Heart left ventricle (tissue), 16 donors: ENCODE measurements at regions not wholly inside any gene's neighbourhood (a gene's known extent, or its start where the extent isn't known, plus 50 kb on each side); places are given as distances from the start of the nearest gene placed in this dataset.
A peak's percentile ranks its signal among the peaks of the same experiment; 100 is the strongest.

Source experiments
- ATAC-seq, 4 donors: fragments of 200-7000 bp; cut with Tn5 transposase; one replicate each; pipeline ENCODE4 v1.9.1; 2020 to 2022; ENCODE audit warnings: moderate library complexity in 4 of 4, mild to moderate bottlenecking in 3 of 4, moderate number of reproducible peaks in 1 of 4
- DNase-seq, 5 donors: peaks; one replicate each; pipeline ENCODE4 v3.0.0-alpha.2; 2020
- H3K27ac ChIP-seq, 12 donors: fragments of 200-600 bp; sonication (generic) in 4 of 12; one replicate each; pipeline versions ENCODE4 v1.5.0 to v1.8.0; 2016 to 2022; ENCODE audit warnings: mild to moderate bottlenecking in 2 of 12
- H3K27me3 ChIP-seq, 9 donors: fragments of 200-600 bp; sonication (generic) in 2 of 9; one replicate each; pipeline versions ENCODE4 v1.5.1 to v1.8.0; 2016 to 2022; ENCODE audit warnings: mild to moderate bottlenecking in 3 of 9
- H3K36me3 ChIP-seq, 9 donors: fragments of 200-600 bp; sonication (generic) in 2 of 9; one replicate each; pipeline versions ENCODE4 v1.5.0 to v1.8.0; 2018 to 2022; ENCODE audit warnings: mild to moderate bottlenecking in 2 of 9
- H3K4me1 ChIP-seq, 12 donors: fragments of 200-600 bp; sonication (generic) in 4 of 12; one replicate each; pipeline versions ENCODE4 v1.5.0 to v1.8.0; 2016 to 2022; ENCODE audit warnings: mild to moderate bottlenecking in 3 of 12
- H3K4me3 ChIP-seq, 12 donors: fragments of 200-600 bp; sonication (generic) in 4 of 12; one replicate each; pipeline versions ENCODE4 v1.5.0 to v1.8.0; 2017 to 2022; ENCODE audit warnings: mild to moderate bottlenecking in 9 of 12, moderate library complexity in 4 of 12
- H3K9me3 ChIP-seq, 12 donors: fragments of 200-600 bp; sonication (generic) in 4 of 12; one replicate each; pipeline versions ENCODE4 v1.5.0 to v1.8.0; 2016 to 2022; ENCODE audit warnings: mild to moderate bottlenecking in 1 of 12
- POLR2A ChIP-seq, 2 donors: fragments of 450-650 bp; IDR thresholded peaks; one replicate each; pipeline ENCODE4 v1.6.1; 2017; ENCODE audit warnings: antibody characterized with exemption in 2 of 2, mild to moderate bottlenecking in 2 of 2, moderate library complexity in 2 of 2
- WGBS, 4 donors: extraction: QIAGEN DNeasy Blood & Tissue Kit in 2 of 4; methylation state at CpG; one replicate each; pipeline versions ENCODE4 v1.1.5 to v1.1.7; 2013 to 2018; 5-methylcytosine and 5-hydroxymethylcytosine counted together
- intact Hi-C, 10 donors: fragments of 100-400 bp; cut with DNase I; formaldehyde crosslinking; loops; one replicate each; pipeline versions ENCODE4 v1.11.1 to v1.14.2; 2022
- TF ChIP-seq, protein P1 (sequence below), 12 donors: fragments of 200-600 bp; sonication (generic) in 4 of 12; IDR thresholded peaks; one replicate each; pipeline versions ENCODE4 v1.5.0 to v1.8.0; 2018 to 2022; ENCODE audit warnings: antibody characterized with exemption in 12 of 12, mild to moderate bottlenecking in 5 of 12
- donor health status: ischemic (EF 13 %, LVEDD 7.1; RV severe dilation, severe dysfunction).
- donor health status: healthy with polysubstance abuse.
- donor health status: DM: no; HTN: yes; CAD: no.
- donor health status: DM: no; HTN: no; CAD: no.
- donor health status: ischemic (EF 25% LVEDD 6.9; RV normal size, moderate dysfunction).
- donor health status: ischemic (EF 25% LVEDD 5.7; RV mildly dilated, moderate dysfunction).
- donor health status: healthy.
- donor health status: DM: yes; HTN: yes; CAD: no.
- donor health status: ischemic (EF 35%, LVEDD 5.7; RV mildly dilated, moderate dysfunction).
- donor health status: nonischemic (EF 11% LVEDD 7.7; RV severe dilation, severe dysfunction).
- donor health status: DM: yes; HTN: yes; CAD: no.
- donor health status: PGD.
- donor health status: ischemic (EF 29% LVEDD 5.4; RV normal size, mild dysfunction).
- donor health status: nonischemic (EF 23%, LVEDD 6.1; RV moderate dilation, normal function).

- TF ChIP-seq, protein P1, sequence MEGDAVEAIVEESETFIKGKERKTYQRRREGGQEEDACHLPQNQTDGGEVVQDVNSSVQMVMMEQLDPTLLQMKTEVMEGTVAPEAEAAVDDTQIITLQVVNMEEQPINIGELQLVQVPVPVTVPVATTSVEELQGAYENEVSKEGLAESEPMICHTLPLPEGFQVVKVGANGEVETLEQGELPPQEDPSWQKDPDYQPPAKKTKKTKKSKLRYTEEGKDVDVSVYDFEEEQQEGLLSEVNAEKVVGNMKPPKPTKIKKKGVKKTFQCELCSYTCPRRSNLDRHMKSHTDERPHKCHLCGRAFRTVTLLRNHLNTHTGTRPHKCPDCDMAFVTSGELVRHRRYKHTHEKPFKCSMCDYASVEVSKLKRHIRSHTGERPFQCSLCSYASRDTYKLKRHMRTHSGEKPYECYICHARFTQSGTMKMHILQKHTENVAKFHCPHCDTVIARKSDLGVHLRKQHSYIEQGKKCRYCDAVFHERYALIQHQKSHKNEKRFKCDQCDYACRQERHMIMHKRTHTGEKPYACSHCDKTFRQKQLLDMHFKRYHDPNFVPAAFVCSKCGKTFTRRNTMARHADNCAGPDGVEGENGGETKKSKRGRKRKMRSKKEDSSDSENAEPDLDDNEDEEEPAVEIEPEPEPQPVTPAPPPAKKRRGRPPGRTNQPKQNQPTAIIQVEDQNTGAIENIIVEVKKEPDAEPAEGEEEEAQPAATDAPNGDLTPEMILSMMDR (IDR thresholded peaks at IDR 0.05), result no peak
- no peak for TF ChIP-seq POLR2A (IDR thresholded peaks at IDR 0.05)
- DNase-seq, result no peak
- intact Hi-C loops, result no loop called here
- 83 to 87% (median 85%) methylated on average over 12 of the region's 12 CpGs for WGBS, 4 donors
- Histone ChIP-seq H3K27ac (peak overlapping the region in 1 of 12 donors; percentile 8), H3K9me3 (no peaks in the 10 kb centered on the region), H3K27me3 (no peaks in the 10 kb centered on the region), H3K4me3 (no peak overlapping the region), H3K36me3 (no peaks in the 10 kb centered on the region), H3K4me1 (peaks cover 0 to 16% (median 0%) of the 10 kb centered on the region in 12 donors)
- ATAC-seq, result no peak
Measured at GRCh38 chr3:72590732-72591221, 257.5 kb downstream of the SHQ1 start.

DNA sequence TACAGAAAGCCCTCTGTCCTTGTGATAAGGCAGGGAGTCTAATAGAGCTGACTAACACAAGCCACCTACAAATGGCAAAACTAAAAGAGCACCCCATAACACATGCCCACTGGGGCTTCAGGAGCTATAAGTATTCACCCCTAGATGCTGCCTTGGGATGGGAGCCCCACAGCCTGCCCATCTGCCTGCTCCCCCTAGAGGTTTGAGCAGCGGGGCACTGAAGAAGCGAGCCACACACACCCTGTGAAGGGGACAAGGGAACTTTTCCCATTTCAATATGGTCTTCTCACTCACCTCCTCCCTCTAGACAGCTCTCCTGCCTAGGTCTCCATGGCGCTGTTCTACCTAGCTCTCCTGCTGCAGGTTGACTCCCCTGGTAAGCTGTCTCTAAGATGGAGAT is 261.0 kb downstream of the SHQ1 start:
- ATAC-seq (no peak), DNase-seq (no peak)
- Histone ChIP-seq H3K9me3 (no peaks in the 10 kb centered on the region), H3K27ac (no peak overlapping the region), H3K4me1 (peaks cover 0 to 16% (median 0%) of the 10 kb centered on the region in 12 donors), H3K36me3 (no peaks in the 10 kb centered on the region), H3K27me3 (no peaks in the 10 kb centered on the region), H3K4me3 (no peak overlapping the region)
- TF ChIP-seq, protein P1 (IDR thresholded peaks at IDR 0.05), result no peak
- TF ChIP-seq POLR2A (IDR thresholded peaks at IDR 0.05), result no peak
- intact Hi-C loops, result no loop called here
- WGBS, 4 donors, result 94 to 99% (median 98%) methylated on average over 3 of the region's 3 CpGs

DNA sequence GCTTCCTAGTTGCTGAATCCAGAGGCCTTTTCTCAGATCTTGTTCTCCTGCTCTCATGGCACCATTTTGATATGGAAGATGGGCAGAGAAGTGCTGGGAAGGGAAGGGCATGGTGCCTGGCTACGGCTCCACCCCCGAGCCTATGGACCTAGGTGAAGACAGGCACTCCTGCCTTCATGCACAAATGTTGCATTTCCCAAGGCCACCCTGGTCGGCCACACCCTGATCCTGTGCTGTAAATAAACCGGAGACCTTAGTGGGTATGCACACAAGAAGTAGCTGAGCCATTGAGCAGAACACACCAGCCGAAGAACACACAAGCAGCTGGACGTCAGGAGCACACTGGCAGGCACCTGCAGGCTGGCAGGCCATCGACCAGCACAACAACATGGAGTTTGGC is 261.6 kb downstream of the SHQ1 start:
- Histone ChIP-seq H3K4me3 (no peak overlapping the region), H3K9me3 (no peaks in the 10 kb centered on the region), H3K27me3 (no peaks in the 10 kb centered on the region), H3K4me1 (peaks cover 0 to 10% (median 0%) of the 10 kb centered on the region in 12 donors), H3K27ac (no peak overlapping the region), H3K36me3 (no peaks in the 10 kb centered on the region)
- WGBS, 4 donors, result 86 to 100% (median 94%) methylated on average over 6 to 7 of the region's 7 CpGs
- TF ChIP-seq POLR2A (IDR thresholded peaks at IDR 0.05), result no peak
- TF ChIP-seq, protein P1 (IDR thresholded peaks at IDR 0.05), result no peak
- DNase-seq, result no peak
- ATAC-seq, result no peak
- intact Hi-C loops, result no loop called here

DNA sequence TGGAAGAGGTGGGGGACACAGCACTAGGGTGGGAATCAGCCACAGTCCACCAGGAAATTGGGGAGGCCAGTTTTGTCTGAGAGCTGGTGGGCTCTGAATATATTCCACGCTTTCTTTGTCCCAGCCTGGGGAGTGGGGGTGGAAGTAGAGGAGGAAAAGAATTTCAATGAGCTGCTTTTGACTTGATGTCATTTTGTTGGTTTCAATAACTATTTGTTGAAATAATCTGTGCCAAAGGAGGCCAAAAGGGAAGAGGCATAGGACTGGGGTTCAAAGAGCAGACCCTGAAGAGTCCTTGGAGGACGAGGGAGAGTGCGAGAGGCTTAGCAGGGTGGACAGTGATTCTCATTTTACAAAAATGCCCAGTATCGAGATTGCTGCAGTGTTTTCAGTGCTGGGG is 262.3 kb downstream of the SHQ1 start:
- H3K27me3 ChIP-seq, result no peaks in the 10 kb centered on the region
- H3K36me3 ChIP-seq, result no peaks in the 10 kb centered on the region
- no peaks in the 10 kb centered on the region for H3K9me3 ChIP-seq
- 73 to 89% (median 81%) methylated on average over 4 of the region's 4 CpGs for WGBS, 4 donors
- no peak overlapping the region for H3K4me3 ChIP-seq
- no peak for DNase-seq
- no peak for ATAC-seq
- H3K27ac ChIP-seq, result no peak overlapping the region
- no peak for TF ChIP-seq POLR2A (IDR thresholded peaks at IDR 0.05)
- TF ChIP-seq, protein P1 (IDR thresholded peaks at IDR 0.05), result no peak
- H3K4me1 ChIP-seq, result peaks cover 0 to 2% (median 0%) of the 10 kb centered on the region in 12 donors
- intact Hi-C loops, result no loop called here
